Fibroblast of villous mesenchyme (primary cell): ENCODE measurements at regions not wholly inside any gene's neighbourhood (a gene's known extent, or its start where the extent isn't known, plus 50 kb on each side); places are given as distances from the start of the nearest gene placed in this dataset.

ENCODE experiments used
- DNase-seq: peaks from one replicate; pipeline ENCODE4 v3.0.0-alpha.2; 2010; ENCODE audit warnings: low read depth
- H3K4me3 ChIP-seq: 2 replicates; pipeline ENCODE4 v1.5.1; 2011; ENCODE audit warnings: low read depth, mild to moderate bottlenecking, low read length
- TF ChIP-seq, protein P1 (sequence below): IDR thresholded peaks from 2 replicates; pipeline ENCODE4 v1.5.1; 2012; ENCODE audit warnings: low read depth, mild to moderate bottlenecking, low read length; ENCODE audit not compliant: insufficient read depth

GRCh38 chr13:22403144-22403543 lies 732.3 kb downstream of the FGF9 start:
- no peak for DNase-seq
- TF ChIP-seq, protein P1, sequence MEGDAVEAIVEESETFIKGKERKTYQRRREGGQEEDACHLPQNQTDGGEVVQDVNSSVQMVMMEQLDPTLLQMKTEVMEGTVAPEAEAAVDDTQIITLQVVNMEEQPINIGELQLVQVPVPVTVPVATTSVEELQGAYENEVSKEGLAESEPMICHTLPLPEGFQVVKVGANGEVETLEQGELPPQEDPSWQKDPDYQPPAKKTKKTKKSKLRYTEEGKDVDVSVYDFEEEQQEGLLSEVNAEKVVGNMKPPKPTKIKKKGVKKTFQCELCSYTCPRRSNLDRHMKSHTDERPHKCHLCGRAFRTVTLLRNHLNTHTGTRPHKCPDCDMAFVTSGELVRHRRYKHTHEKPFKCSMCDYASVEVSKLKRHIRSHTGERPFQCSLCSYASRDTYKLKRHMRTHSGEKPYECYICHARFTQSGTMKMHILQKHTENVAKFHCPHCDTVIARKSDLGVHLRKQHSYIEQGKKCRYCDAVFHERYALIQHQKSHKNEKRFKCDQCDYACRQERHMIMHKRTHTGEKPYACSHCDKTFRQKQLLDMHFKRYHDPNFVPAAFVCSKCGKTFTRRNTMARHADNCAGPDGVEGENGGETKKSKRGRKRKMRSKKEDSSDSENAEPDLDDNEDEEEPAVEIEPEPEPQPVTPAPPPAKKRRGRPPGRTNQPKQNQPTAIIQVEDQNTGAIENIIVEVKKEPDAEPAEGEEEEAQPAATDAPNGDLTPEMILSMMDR = no peak
- H3K4me3 ChIP-seq = no peak overlapping the region

DNA sequence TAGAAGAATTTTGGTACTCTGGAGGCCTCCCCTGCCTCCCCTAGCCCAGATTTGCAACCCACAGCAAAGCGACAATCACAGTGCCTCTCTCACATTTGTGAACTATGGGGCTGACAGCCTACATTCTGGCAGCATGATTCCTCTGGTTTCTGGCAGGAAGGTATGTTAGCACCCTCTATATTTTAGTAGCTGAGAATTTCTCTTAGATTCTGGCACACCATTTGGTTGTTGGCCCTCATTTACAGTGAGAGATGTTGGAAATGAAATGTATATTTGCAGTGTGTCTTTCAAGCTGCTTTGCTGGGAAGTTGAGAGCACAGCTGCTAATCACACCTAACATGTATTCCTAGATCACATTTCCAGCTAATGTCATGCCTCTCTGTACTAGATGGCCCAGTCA lies 735.0 kb downstream of the FGF9 start:
- TF ChIP-seq, protein P1 = no peak
- no peak overlapping the region for H3K4me3 ChIP-seq
- DNase-seq = no peak

DNA sequence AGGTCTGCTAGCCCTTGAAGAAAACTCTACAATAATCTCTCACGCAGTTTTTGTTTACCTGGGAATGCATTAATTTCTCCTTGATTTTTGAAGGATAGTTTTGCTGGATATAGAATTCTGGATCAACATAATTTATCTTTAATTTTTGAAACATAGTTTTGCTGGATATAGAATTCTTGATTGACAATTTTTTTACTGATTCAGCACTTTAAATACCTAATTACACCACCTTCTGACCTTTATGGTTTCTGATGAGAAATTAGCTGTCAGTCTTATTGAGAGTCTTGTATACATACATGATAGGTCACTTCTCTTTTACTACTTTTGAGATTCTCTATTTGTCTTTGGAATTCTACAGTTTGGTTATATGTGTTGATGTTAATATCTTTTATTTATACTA lies 741.6 kb downstream of the FGF9 start:
- TF ChIP-seq, protein P1 = no peak
- DNase-seq = no peak
- no peak overlapping the region for H3K4me3 ChIP-seq

DNA sequence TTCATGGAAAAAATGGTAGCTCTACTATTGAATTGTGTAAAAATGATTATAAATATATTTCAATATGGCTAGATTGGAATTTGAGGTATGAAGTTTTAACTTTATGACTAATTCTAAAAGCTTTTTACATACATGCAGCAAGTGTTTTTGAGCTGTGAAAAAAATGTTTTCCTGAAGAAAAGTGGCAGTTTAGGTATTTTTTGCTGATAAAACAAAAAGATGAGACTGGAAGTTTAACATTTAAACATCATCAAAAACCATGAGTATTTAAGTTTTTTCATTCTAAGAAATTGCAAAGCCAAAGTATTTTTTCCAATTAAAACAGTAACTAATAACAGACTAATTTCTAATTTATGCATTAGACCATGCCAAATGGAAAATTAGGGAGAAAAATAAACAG lies 751.1 kb downstream of the FGF9 start:
- no peak overlapping the region for H3K4me3 ChIP-seq
- no peak for DNase-seq
- TF ChIP-seq, protein P1 = no peak

GRCh38 chr13:22422712-22423111 lies 751.8 kb downstream of the FGF9 start:
- H3K4me3 ChIP-seq = no peak overlapping the region
- TF ChIP-seq, protein P1 = no peak
- no peak for DNase-seq

DNA sequence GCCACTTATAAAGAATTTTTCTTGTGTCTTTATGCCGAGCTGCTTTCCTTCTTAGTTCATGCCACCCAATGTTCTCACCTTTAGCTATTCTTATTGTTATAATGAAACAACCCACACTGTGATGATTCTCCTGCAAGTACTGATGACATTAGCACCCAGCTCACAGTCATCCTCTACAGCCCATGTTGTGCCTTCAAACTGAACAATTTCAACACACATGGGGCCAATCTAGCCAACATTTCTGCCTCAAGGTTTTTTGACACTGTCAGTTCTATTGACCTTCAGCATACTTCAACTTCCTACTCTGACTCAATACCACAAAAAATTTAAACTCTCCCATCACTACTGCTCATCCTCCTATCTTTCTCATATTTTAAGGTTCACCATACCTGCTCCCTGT lies 752.4 kb downstream of the FGF9 start:
- no peak for DNase-seq
- no peak overlapping the region for H3K4me3 ChIP-seq
- TF ChIP-seq, protein P1 = no peak

DNA sequence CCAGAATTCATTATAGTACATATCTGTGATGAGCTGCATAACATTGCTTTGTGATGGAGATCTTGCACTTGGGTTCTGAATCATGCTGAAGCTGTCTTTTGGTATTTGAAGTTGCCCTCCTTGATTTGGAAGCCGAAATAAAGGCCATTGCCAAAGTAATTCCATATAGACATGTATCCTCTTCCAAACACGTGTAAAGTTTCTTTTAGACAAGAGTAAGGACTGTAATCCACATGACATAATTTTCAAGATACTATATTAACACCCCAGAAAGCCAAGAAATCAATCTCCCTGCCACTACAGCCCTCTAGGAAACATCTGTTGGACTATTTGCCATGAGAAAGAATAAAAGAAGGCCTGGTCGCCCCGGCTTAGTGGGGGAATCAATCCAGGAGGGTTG lies 754.2 kb downstream of the FGF9 start:
- TF ChIP-seq, protein P1 = no peak
- DNase-seq = no peak
- H3K4me3 ChIP-seq = no peak overlapping the region
